GM19023 (cell line): ENCODE measurements at regions not wholly inside any gene's neighbourhood (a gene's known extent, or its start where the extent isn't known, plus 50 kb on each side); places are given as distances from the start of the nearest gene placed in this dataset.
"Not testable (repeated sequence)": the region's sequence is repeated elsewhere in the genome, so short reads cannot be mapped to it uniquely, and the experiment has no call there.

ENCODE experiments used
- ATAC-seq: cut with Tn5 transposase; IDR thresholded peaks from one replicate; pipeline ENCODE4 v1.9.1; 2021; ENCODE audit warnings: mild to moderate bottlenecking, moderate library complexity; ENCODE audit not compliant: unreplicated experiment

DNA sequence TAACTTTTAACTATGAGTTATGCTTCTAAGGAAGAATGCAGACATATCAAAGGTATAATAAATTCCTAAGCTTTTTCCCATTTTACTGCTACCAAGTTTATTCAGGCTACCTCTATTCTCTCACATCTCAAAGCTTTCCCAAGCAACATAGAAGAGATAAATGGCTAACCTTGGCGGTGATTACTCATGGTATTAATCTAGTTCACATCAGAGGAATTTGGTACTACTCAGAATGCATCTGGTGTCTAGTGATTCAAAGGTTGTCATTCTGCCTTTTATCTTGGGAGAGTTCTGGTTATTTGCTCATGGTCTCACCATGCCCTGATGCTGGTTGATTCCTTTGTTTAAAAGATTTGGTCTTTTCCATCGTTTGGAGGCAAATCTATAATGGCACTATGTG is 182.7 kb downstream of the TAF11L14 start:
- ATAC-seq, result no peak

DNA sequence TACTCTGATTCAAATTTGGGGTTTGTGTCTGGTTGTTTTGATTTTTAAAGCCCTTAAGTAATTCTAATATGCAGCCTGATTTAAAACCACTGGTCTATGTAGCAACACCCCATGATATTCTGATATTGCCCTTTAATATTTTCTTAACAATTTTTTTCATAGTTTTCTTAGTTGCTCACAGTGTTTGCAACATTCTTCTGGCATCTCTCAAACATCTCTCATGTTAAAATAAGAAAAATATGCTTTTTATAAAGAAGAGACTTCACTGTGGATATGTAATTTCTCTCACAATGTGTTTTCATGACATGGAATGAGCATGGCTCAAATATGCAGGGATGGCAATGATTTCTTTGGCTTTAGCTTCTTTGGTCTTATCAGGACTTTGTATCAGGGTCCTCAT is 183.7 kb downstream of the TAF11L14 start:
- ATAC-seq, result no peak

DNA sequence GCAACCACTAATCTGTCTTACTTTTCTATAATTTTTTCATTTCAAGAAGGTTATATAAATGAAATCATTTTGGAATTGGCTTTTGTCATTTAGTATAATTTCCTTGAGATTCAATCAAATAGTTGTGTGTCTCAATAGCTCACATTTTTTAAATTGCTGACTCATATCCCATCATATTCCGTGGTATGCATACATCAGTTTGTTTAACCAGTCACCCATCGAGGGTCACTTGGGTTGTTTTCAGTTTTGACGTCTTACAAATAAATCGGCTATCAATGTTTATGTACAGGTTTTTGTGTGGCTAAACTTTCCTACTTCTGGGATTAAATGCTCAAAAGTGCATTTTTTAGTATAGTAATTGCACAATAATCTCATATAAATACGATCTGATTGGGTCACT is 185.5 kb downstream of the TAF11L14 start:
- ATAC-seq, result no peak

DNA sequence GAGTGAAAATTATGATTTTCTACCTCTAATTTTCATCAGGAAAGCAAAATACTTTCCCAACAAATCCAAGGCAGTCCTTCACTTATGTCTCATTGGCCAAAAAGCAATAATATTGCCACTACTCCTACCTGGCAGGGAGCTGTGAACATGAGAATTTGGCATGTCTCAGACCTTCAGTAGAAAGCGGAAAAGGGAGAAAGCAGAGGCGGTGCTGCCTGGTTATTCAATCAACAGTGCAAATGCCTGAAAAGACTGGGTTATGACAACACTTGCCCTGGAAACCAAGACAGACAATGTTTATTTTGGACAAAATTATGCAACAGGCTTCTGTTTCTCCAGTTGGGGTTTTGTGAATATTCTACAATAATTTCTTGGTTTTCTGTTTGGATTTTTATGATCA is 194.4 kb downstream of the TAF11L14 start:
- ATAC-seq, result no peak

DNA sequence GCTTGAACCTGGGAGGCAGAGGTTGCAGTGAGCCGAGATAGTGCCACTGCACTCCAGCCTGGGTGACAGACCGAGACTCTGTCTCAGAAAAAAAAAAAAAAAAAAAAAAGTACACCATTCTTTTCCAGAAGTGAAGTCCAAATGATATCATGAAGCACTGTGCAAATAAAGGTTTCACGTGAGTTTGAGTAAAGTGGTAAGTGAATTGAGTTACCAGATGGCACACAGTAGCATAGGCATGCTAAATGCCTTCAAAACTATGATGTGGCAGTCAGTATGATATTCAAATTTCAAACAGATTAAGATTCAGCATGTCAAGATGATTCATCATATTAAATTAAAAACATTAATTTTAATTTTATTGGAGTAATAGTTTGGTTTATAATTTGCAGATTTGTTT is 195.2 kb downstream of the TAF11L14 start:
- no peak for ATAC-seq

DNA sequence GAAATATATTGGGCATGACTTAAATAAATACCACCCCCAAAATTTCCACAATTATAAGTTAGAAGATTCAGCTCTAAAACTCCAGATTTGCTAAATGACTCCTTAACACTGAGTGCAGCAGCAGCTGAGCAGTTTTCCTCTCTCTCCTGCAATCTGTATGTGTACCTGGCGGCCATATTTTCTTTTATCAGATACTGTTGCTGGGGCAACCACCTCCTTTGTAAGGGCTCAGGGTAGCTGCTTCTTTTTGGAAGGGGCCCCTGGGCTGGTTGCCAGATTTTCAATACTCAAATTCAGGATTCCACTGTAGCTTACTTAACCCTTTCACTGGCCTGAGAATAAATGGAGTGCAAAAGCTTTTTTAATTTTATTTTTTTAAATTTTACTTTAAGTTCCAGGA is 197.0 kb downstream of the TAF11L14 start:
- ATAC-seq, result no peak

DNA sequence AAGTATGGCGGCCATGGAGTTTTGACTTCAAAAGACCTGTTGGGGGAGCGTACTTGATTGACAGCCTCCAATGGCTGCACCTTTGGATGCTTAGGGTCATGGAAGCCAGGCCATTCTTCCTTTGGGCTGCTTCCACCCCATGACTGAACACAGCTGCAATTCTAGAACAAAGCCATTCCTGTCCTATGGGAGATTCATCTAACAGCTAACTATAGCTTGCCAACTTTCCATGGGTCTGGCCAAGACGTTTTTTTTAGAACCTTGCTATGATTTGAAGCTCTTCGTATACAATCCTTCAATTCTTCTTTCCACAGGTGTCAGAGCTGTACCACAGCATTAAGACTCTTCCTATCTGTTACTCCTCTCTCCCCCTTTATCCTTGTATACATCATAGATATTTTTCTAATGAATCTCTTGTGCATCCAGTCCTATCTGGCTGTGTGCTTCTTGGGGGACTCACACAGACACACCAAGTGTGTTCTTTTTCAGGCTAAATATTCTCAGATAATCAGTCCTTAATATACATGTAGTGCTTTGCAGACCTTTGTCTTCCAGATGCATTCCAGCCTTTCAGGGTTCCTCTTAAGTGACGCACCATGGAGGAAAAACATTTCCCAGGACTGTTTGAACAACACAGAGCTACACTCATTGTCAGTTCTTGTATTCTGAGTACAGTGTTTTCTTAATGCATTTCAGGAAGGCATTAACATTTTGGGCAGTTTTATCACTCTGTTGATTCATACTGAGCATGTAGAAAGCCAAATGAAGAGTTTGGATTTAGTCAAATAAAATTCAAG is 198.9 kb downstream of the TAF11L14 start:
- no peak for ATAC-seq

DNA sequence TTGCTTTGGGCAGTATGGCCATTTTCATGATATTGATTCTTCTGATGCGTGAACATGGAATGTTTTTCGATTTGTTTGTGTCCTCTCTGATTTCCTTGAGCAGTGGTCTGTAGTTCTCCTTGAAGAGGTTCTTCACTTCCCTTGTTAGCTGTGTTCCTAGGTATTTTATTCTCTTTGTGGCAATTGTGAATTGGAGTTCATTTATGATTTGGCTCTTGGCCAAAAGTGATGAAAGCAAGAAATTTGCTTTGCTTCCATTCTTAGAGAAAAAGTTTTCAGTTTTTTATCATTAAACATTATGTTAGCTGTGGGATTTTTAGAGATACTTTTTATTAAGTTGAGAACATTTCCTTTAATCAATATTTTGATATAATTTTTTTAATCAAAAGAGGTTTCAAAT is 203.5 kb downstream of the TAF11L14 start:
- ATAC-seq, result no peak

DNA sequence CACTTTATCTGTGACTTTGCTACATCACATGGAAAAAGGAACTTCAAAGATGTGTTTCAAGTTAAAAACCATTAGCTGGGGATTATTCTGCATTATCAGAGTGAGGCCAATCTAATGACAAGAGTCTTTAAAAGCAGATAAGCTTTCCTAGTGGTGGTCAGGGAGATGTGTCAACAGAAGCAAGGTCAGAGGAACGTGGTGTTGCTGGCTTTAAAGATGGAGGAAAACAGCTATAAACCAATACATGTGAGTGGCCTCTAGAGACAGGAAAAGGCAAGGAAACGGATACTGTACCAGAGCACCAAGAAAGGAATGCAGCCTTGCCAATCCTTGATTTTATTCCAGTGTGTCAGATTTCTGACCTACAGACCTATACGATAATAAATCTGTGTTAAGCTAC is 204.2 kb downstream of the TAF11L14 start:
- no peak for ATAC-seq

DNA sequence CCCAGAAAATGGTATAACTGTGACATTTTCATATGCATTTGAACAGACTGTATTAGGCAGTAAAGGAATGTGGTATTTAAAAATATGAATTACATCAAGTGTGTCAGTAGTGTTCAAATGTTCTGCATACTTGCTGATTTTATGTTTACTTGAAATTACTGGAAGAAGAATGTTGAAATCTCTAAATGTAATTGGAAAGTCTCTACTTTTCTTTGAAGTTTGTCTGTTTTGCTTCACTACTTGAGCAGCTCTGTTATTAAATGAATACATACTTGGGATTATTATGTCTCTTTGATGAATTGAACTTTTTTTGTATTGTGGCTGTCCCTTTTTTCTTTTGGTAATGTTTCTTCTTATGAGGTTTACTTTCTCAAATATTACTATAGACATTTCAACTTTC is 205.6 kb downstream of the TAF11L14 start:
- no peak for ATAC-seq

DNA sequence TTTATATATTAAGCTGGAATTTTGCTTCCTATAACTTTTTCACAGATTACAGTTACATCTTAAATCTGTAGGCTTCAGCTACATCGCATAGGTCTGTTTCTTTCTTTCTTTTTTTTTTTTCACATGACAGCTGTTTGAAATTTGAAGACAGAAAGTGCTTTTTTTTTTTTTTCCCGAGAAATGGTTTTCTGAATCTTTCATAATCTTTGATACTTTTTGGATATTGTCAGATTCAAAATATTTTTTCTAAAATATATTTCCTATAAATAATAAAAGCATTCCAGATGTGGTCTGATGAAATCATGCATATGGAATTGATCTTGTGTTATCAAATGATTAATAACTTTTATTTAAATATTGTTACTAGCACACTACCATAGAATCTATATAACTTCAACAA is 212.2 kb downstream of the TAF11L14 start:
- ATAC-seq, result no peak

DNA sequence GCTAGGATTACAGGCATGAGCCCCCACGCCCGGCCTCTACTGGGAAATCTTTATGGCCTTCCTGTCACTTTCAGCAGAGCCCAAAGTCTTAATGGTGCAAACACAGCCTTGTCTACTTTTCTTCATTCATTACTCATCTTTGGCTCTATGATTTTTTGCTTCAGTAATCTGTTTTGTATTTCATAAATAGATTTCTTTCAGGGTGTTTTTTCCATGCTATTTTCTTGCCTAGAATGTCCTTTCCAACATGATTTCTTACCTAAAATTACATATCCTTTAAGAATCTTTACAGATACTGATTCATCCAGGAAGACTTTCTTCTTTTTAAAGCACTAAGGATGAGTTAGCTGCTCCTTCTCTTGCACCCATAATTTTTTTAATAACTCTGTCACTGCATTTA is 213.0 kb downstream of the TAF11L14 start:
- no peak for ATAC-seq

DNA sequence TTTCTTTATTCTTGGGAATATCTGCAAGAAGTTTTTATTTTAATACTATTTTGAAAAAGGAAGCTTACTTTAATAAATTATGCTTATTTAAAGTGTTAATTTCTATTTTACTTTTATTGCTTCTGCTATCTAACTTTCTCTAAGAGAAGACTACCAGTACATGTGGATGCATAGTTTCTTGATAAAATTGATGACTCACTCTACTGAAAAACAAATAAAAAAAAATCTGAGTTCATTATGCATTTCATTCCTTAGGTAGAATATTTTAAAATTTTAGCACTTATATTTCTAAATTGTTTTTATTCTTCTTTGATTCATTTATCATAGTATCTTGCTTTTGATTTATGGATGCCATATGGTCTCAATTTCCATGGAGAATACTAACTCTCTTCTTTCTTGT is 217.9 kb downstream of the TAF11L14 start:
- no peak for ATAC-seq

DNA sequence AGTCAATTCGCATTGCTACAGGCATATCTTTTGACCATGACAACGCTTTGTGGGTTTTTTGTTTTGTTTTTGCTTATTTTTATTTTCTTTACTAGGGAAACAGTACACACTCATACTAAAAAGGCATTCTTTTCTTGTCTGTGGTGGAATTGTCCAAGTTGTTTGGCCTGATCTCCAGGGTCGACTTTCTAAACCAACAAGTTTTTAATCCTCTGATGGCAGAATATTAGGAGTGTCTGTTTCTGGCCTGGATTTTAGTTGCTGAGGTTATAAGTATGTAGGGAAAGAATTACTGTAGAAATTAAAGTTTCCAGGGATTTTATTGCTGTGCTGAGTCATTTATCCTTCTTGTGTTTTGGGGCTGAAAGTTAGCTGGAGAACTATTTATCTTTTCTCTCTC is 218.5 kb downstream of the TAF11L14 start:
- no peak for ATAC-seq

DNA sequence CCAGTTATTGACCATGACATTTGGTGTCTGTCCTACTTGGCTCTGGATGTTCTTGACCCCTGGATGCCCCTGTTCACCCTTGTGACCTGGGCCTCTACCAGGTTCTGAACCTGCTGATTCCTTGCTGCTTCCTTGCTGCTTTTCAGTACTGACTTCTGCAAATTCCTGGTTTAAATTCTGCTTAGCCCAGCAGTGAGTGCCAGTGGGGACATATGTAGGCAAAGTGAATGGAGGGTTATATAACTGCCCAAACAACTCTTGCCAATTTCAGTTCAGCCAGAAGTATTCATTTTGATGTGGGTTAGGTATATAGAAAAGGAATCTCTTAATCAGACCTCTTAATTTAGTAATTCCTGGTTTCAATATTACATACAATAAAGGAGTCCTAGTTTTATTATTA is 220.6 kb downstream of the TAF11L14 start:
- no peak for ATAC-seq

DNA sequence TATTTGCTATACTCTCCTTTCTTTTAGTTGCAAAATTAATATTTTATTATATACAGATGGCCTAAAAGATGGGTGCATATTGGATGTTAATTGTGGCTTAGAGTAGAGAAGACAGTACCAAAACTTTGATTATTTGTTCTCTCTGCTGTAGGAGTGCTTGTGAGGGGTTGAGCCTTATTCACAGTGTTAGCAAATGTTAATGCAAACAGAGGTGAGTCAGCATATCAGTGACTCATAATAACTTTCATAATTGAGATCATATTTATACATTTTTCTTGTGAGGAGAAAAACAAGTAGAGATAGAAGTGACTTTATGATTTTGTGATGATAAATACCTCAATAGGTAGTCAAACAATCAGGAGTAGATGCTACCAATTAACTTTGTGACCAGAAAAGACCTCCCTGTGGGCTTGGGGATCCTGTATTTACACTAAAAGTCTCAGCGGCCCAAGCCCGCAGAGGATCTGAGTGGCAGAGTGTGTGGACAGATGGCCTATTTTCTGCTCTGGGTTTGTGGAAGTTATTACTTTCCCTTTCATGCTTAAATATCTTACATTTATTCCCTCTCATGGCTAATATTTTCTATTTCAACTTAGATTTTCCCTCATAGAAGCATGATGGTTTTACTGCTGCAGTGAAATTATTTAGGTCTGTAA is 226.5 kb downstream of the TAF11L14 start:
- ATAC-seq, result no peak

DNA sequence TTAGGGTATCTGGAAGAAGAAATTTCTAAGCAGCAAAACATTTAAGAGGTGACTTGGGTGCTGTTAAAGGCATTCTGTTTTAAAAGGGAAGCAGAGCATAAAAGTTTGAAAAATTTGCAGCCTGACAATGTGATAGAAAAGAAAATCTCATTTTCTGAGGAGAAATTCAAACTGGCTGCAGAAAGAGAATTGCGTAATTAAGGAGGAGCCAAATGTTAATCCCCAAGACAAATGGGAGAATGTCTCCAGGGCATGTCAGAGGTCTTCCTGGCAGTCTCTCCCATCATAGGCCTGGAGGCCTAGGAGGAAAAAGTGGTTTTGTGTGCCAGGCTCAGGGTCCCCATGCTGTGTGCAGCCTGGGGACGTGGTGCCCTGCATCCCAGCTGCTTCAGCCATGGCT is 230.6 kb downstream of the TAF11L14 start:
- not testable (repeated sequence) for ATAC-seq

DNA sequence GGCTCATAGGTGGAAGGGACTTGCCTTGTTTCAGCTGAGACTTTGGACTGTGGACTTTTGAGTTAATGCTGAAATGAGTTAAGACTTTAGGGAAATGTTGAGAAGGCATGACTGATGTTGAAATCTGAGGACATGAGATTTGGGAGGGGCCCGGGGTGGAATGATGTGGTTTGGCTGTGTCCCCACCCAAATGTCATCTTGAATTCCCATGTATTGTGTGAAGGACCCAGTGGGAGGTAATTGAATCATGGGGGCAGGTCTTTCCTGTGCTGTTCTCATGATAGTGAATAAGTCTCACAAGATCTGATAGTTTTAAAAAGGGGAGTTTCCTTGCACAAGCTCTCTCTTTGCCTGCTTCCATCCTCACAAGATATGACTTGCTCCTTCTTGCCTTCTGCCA is 231.7 kb downstream of the TAF11L14 start:
- ATAC-seq, result not testable (repeated sequence)

DNA sequence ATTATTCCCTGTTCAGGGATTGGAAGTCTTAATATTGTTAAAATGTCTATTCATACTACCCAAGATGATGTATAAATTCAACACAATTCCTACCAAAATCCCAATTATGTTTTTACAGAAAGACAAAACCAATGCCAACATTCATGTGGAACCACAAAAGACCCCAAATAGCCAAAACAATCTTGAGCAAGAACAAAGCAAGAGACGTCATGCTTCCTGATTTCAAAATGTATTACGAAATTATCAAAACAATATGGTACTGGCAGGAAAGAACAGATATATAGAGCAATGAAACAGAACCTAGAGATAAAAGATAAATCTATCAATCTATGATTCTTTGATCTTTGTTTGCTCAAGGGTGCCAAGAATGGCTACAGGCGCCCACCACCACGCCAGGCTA is 237.9 kb downstream of the TAF11L14 start:
- no peak for ATAC-seq

DNA sequence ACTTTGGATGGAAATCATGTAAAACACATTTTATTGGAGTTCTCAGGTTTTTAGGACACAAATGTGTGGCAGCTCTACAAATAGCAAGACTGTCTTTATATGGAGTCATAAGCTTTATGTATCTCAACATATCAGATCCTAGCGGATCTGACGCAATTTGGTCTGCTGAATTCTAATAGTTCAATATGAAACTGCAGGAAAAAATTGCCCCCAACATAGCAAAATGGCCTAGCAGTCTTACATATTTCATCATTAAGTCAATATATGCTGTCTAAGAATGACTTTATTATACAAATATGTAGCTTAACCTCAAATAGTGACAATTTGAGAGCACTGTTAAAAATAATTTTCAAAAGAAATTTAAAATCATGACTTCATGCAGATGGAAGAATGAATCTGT is 244.3 kb downstream of the TAF11L14 start:
- ATAC-seq, result no peak

DNA sequence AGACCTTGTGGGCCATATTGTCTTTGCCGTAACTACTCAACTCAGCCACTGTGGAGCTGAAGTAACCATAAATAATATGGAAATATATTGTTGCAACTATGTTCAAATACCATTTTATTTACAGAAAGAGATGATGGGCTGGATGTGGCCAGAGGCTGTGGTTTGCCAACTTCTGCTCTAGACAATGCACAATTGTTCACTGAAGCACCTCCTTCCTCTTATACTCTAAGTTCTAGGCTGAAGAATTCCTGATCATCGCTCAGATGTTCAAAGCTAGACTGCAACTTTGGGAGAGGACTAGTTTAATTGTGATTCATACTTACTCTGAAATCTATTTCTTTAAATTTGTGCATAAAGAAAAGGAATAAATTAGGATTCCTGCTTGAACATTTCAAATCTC is 245.0 kb downstream of the TAF11L14 start:
- ATAC-seq, result no peak

DNA sequence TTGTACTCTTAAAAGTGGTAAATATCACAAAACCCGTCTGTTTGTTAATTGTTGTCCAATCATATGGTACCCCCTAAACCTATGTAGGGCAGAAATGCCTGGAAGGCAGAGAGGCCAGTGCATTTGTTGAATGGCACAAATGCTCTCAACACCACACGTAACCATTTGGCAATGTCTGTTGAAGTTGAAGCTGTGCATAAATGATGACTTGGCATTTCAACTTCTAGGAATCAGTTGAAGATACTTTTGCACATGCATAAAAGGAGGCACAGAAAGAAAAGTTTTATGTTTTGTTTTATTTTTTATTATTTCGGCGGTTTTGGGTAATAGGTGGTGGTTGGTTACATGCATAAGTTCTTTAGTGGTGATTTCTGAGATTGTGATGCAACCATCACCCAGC is 246.6 kb downstream of the TAF11L14 start:
- no peak for ATAC-seq
